Stimulated activated CD4-positive, alpha-beta T cell treated with anti-CD3 and anti-CD28 coated beads, Interleukin-2, amount 100 ng/mL, for 4 hours (primary cell): ENCODE measurements at regions not wholly inside any gene's neighbourhood (a gene's known extent, or its start where the extent isn't known, plus 50 kb on each side); places are given as distances from the start of the nearest gene placed in this dataset.
"Not testable (repeated sequence)": the region's sequence is repeated elsewhere in the genome, so short reads cannot be mapped to it uniquely, and the experiment has no call there.

Source experiments
- DNase-seq: peaks from one replicate; pipeline ENCODE4 v3.0.0-alpha.2; 2020; ENCODE audit warnings: low read depth

DNA sequence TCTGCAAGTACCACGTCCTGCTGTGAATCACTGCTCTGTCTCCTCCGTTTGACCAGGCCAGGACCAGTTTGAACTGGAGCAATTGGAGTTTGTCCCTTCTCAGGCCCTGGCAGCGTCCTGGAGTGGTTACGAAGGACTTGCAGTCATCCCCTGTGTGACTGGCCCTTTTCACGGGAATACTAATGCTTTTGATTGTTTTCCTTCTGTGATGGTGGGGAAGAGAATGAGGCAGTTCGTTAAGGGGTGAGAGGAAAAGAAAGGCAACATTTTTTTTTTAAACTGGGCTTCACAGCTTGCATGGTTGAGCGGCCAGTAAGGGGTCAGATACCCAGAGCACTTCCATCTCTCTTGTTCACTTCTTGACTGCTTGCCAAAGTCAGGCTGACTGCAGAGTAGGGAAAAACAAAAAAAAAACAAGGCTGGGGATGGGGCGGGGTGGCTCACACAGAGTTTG is 153.5 kb upstream of the STK32A start:
- no peak for DNase-seq

- no peak for DNase-seq
These were observed 150.1 kb upstream of the STK32A start for GRCh38 chr5:147084702-147085101.

GRCh38 chr5:147085409-147085808 is 149.4 kb upstream of the STK32A start:
- no peak for DNase-seq

GRCh38 chr5:147092044-147092443 is 142.8 kb upstream of the STK32A start:
- DNase-seq, result no peak

DNA sequence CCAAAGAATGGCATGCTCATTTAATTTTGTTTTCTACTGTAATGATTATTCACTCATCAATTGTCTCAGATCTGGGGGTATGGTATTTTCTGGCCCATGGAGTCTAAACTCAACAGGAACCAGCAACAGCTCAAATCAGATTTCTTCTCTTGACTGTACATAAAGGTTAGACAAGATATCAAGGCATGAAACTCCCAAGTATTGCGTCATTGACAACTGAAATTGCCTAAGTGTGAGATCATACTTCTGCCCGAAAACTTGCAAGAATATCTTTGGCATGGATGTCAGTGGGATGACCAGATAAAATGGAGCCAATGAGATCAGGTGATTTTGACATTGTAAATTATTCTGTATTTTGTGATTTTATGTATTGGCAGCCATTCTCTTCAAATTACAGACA is 141.7 kb upstream of the STK32A start:
- DNase-seq, result no peak

- DNase-seq, result no peak
These were observed 139.1 kb upstream of the STK32A start for GRCh38 chr5:147095740-147096139.

DNA sequence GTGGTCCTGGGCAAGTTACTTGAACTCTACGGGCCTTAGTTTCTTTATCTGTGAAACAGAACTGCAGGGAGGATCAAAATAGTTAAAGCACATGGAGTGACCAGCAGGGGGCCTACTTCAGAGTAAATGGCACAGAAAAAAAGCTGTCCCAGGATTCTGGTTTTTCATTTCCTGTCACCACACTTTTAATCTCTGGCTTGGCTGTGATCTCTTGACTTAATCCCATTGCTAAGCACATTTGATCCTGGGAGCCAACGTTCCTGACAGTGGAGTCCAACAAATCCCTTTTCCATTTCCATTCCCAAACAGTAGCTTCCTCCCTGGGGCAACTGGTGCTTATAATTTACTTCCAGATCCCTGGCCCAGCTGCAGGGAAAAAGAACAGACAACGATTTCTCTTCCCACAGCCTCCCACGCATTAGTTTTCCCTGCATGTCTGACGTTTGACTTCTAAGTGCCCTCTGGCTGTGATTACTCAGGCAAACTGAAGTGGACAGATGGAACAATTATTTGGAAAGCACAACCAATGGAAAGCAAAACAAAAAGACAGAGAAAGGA is 136.5 kb upstream of the STK32A start:
- DNase-seq, result no peak

DNA sequence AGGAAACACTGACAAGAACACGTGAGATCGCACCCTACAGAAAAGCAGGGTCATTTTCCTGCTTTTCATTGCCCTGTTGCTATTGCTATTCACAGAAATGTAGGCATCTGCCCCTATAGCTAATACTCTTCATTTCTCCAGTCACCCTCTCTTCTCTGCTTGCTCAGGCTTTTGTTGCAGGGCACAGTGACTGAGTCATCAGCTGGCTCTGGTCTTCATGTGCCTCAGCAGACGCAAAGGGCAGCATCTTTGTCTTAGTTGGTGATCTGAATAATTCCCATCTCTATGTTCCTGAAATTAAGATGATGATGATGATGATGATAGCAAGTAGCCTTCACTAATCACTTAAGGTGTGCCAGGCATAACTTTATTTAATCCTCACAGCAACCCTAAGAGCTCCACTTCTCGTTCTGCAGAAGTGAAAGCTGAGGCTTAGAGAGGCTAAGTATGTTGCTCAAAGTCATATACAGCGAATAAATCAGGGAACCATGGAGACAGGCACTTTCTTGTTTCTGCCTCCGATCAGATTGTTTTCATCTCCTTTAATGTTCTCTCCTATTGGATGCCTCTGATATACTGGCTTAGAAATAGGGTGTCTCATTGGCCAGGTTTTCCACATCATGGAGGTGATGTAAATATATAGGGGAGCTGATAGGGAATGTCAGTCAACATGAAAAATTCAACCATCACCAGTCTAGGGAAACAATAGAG is 133.0 kb upstream of the STK32A start:
- DNase-seq, result no peak

- no peak for DNase-seq
These were observed 121.9 kb upstream of the STK32A start for GRCh38 chr5:147112899-147113298.

GRCh38 chr5:147113967-147114366 is 120.9 kb upstream of the STK32A start:
- no peak for DNase-seq

GRCh38 chr5:147139759-147140158 is 95.1 kb upstream of the STK32A start:
- not testable (repeated sequence) for DNase-seq

DNA sequence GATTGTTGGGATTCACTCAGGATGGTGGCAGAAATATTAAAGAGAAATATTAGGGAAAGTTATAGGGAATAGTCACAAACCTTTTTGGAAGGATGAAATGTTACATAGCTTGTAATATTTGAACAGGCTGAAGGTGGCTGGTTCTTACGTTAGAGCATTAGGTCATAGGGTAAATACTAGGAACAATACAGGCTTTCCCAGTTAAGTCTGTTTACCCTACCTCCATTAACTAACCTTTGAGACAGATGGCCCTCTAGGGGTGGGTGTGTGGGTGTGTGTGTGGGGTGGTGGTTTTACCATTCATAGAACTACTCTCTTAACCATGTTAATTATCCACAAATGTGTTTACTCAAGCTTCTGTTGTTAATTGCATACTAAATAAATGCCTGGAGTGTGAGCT is 94.3 kb upstream of the STK32A start:
- no peak for DNase-seq

GRCh38 chr5:147141580-147141979 is 93.2 kb upstream of the STK32A start:
- DNase-seq, result not testable (repeated sequence)

GRCh38 chr5:147143215-147143614 is 91.6 kb upstream of the STK32A start:
- no peak for DNase-seq

GRCh38 chr5:147145328-147145727 is 89.5 kb upstream of the STK32A start:
- no peak for DNase-seq

- DNase-seq, result no peak
These were observed 86.1 kb upstream of the STK32A start for GRCh38 chr5:147148715-147149114.

- no peak for DNase-seq
These were observed 82.7 kb upstream of the STK32A start for GRCh38 chr5:147152086-147152485.

DNA sequence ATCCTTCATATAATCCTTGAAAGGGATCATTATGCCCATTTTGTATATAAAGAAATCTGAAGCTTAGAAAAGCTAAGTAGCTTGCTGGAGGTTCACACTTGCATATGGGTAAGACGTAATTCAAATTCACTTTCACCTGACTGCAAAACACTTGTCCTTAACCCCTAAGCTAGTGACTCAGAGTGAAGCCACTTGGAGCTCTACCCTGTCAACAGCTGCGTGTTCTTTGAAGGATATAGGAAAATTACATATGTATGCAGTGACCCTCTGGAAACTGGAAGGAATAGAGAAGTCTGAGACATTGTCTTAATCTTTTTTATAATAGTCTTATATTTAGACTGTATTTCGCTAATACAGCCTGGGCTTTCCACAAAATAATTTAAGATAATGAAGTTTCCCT is 80.0 kb upstream of the STK32A start:
- no peak for DNase-seq

DNA sequence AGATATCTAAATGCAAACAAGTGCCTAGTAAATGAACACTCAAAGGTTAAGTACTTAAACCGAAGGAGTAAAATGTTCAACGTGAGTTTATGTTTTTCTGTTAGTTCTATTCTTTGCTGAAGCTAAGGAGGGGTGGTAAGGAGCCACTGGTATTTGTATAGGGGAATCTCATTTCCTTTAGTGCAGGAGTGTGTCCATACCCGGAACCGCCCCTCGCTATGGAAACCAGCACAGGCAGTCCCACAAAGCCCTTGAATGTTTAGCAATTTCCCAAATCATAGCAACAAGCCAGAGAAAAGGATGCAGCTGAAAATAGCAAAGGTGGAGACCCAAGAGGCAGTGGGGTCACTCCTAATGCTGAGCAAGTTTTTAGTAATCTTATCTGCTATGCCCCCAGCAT is 78.8 kb upstream of the STK32A start:
- DNase-seq, result no peak

DNA sequence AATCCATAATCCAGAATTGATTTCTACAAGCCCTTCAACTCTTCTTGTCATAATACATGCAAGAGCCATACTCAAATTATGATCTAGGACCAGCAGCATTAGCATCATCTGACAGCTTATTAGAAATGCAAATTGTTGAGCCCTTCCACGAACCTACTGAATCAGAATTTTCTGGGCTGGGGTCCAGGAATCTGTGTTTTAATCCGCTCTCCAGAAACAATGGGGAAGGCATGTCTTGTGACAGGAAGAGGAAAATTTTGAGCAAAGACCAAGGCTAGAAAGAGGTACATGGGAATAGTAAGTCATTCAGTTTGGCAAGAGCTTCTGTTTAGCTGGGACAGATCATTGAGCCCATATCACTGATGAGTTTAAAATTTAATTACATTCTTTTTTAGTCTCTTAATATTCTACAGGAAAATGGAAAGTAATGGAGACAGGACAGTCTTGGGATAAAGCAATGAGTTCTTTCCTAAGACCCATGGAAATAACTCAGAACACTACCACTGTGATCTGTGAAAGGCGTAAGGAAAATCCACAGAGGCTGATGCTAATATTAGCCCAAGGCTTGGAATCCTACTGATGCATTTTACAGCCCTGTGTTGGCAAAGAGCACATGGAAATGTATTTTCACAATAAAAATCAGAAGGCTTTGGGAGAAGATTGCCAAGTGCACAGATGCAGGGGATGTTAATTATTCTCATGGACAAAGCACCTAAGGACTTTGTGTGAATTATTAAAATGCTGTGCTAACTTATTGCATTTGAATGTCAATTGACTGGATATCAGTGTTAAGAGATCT is 73.7 kb upstream of the STK32A start:
- no peak for DNase-seq

- DNase-seq, result no peak
These were observed 72.1 kb upstream of the STK32A start for GRCh38 chr5:147162740-147163139.

DNA sequence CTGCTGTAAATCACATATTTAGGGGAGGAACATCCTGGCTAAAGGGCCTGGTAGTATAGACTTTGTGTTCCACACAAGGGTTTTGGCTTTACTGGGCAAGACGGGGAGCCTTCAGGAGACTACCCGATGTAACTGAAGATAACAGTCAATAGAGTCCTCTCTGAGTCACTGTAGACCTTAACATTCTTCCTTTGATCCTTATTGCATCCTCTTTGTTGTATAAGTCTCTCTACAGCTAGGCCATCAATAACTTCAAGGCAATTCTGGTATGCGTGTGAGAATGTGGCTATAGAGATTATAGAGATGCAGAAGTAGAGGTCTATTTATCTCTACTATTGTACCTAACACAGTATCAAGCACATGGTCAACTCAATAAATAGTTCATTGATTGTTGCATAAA is 67.3 kb upstream of the STK32A start:
- no peak for DNase-seq
